SW 1271 (cell line): ENCODE measurements at regions not wholly inside any gene's neighbourhood (a gene's known extent, or its start where the extent isn't known, plus 50 kb on each side); places are given as distances from the start of the nearest gene placed in this dataset.

Source experiments
- DNase-seq, 2 experiments: peaks; one replicate each; lab custom pipeline; 2025; lab: John Stamatoyannopoulos, UW

DNA sequence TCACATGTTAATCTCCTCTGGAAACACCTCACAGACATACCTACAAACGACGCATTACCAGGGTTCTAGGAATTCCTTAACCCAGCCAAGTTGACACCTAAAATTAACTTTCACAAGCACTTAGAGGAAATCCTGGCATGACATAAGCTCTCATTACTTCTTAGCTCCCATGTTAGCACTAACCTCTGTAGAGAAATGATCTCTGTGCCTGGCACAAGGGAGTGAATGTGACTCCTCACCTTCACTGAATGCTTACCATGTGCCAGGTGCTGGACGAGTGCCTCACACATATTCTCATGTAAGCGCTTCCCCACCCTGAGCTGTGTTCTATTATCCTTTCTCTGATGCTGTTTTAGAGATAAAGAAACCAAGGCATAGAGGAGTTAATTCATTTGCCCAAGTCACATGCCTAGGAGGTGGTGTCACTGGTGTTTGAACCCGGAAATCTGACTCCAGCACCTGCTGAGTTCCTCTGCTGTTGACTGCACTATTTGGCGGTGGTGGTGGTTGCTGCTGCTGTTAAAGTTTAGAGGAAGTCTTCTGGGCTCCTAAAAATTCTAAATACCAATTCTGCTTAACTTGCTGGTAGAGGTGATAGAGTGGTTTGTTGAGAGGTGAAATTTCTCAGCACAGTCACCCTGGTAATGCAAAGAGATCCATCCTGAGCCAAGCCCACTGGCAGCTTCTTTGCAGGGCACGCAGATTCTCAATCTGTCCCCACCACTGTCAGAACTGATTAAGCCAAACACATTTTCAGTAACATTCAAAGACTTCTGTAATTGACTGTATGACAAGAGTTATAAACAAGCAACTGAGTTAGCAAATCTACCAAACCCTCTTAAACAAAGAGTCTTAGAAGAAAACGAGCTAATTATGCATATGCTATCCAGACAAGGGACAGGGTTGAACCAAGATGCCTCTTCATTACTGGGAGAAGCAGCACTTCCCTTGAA, 200.3 kb downstream of the CMPK2 start:
- no peak for DNase-seq

DNA sequence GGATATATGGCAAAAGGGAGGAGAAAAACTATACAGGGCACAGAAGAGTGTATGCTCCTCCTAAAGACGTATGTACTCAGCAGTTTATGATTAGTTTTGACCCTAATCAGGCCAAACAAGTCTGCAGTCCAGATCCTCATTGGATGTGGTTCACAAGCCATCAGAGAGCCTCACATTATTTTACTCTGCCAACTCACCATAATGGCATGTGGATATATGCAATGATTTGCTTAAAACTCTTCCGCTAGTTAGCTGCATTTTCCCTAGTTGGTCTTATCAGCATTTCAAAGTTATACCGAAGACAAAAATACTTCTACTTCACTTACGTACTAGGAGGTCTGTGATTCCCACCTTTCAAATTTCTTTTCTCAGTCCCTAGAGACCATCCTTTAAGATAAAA, 198.4 kb downstream of the CMPK2 start:
- DNase-seq: no peak

DNA sequence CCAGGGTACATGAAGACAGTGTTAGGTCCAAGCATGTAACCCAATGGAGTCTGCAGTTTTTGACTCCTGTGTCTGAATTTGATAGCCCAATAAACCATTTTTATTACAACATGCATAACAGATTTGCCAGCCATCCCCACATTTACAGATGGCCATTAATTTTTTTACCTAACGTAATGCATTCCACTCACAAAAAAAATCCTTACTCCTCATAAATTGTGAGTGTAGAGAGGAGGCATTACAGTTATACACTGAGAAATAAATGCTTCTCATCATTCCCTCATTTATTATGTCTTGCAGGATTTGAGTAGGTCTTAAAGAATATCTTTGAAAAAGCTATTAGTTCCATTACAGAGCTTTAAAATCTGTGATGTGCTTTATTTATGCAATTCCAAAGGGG, 193.8 kb downstream of the CMPK2 start:
- no peak for DNase-seq

DNA sequence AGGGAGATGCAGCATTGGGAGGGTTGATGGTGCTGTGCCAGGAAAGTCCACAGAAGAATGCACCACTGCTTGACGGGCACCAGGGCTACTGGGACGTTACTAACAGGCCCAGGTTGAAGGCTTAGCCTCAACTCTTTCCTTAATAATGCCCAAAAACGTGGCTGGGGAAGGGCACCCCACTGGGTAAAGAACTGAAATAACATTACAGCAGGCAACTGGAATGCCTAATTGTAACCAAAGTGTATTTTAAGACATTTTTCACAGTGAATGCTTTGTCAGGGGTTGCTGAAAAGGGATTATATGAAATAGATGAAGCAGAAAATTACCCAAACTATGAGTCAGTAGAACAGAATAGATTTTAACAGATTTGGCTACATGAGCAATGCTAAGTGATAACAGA, 191.3 kb downstream of the CMPK2 start:
- DNase-seq: no peak

DNA sequence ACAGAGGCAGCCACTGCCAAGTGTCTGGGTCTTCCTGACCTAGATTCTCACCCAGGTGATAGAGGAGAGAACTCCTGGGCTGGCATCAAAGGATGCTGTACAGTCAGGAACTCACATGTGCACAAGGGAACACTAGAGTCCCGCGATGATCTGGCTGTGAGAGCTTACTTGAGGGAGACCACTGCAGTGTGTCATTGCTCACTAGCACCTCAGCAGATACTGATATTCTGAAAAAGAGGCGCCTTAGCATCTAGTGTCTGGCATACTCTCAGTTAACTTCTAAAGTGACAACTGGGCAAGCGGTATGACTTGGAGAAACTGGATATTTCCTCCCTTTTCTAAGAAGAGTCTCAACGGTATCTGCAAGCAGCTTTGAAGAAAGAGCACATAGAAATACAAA, 189.9 kb downstream of the CMPK2 start:
- DNase-seq: no peak

DNA sequence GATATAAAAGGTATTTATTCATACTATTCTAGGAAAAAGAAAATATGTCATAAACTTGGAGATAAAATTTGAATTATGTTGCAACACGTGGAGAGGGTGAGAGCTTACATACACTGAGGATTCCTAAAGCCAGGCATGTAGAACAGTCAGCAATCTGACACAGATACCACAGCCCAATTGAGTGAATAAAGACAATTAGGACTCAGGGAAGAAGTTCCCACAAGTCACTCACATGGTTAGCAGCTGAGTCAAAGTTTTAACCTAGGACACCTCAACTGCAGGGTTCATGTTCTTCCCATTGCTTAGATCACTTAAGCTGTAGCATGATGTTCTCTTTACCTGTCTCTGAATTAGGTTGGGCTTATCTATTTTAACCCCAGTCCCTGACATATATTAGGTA, 189.5 kb downstream of the CMPK2 start:
- DNase-seq: no peak

DNA sequence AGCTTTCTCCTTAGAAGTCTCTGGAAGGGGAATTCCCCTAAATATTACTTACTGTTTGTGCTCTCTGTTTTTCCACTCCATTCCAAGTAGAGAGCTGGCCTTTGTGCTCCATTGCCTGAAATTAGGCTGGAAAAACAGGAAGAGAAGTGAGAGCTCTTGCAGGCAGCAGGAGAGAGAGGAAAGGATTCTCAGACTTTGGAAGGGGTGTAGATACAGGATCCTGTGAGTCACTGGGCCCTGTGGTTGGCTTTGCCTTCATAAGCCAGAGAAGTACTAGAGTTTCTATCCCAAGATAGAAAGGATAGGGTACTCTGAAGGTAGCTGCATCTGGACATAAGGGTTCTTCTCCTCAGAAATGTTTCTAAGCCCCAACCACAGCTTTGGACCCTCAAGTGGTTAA, 188.9 kb downstream of the CMPK2 start:
- DNase-seq: no peak

DNA sequence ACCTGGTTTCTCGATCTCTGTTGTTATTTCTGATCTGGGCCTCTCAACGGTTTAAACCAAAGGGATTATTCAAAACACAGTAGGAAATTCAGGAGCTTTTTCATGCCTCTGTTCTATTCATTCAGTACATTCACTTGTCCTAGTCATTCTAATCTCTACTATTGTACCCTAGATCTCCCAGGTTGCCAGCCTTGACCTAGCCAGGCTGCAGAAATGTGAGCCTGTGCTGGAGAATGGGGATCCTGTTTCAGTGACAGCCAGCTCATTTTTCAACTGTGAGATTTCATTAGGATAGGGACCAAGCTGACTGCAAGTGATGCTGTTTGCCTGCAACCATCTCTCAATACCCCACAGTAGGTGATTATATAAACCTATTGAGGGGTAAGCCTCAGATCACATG, 186.2 kb downstream of the CMPK2 start:
- no peak for DNase-seq

DNA sequence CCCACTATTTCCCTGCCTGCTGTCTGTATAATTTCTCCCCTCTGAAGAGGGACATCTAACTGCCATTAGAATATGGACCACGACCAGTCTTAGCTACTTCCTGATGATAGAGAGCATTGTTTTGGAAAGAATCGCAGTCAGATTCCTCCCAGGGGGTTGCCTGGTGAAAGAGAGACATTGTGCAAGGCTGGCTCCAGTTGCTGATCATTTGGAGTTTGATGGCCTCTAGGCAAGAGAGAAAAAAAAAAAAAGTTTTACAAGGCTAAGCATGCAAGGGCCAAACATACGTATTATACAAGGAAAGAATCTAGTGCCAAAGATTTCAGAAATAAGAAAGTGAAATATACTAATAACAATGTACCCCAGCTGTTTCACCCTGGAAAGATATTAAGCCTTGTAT, 182.2 kb downstream of the CMPK2 start:
- no peak for DNase-seq

DNA sequence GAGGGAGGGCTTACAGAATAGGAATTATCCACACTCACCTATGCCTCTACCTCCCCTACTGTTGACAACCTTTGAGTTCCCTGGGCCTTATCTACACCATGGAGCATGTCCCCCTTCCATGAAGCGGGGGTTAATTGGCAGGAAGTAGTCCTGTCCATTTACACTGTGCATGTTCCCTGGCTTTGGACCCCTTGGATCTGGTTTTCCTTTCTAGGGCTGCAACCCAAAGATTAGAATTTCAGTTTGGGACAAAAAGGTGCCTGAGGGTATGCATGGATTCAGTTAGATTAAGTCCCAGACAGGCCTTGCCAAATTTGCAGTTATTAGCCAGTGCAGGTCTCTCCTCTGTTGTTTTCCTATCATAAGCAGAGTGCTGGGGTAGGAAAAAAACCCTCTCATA, 180.3 kb downstream of the CMPK2 start:
- no peak for DNase-seq

DNA sequence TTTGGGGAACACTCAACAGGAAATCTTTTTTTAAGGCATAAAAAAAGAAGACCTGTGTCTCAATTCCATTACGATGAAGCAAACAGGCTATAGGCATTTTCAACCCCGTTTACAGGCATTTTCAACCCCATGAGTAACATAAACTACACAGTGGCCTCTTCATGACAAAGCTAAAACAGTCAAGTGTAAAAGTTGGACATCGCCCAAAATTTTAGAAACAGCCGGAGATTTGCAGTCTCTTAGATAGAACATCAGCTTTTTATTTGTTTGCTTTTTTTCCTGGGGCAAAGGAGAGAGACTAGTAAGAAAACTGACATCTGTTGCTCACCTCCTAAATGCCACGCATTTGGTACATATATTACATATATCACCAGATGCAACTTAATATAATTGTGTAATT, 173.7 kb downstream of the CMPK2 start:
- no peak for DNase-seq

DNA sequence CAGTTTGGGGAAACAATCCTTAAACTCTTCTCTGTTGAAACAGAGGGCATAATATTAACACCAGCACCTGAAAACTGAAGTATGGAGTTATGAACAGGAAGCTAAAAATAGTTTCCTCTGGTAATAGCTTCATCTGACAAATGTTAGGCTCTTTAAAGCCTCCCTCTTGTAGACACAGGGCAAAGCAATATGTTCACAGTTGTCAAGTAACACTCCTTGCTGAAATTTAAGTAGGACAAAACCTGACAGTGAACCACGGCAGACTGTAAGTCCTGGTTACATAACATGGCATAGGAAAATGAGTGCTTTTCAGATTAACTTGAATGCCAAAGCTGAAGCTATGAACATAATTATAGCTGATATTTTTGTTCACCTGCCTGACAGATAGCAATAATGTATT, 172.9 kb downstream of the CMPK2 start:
- DNase-seq: no peak

DNA sequence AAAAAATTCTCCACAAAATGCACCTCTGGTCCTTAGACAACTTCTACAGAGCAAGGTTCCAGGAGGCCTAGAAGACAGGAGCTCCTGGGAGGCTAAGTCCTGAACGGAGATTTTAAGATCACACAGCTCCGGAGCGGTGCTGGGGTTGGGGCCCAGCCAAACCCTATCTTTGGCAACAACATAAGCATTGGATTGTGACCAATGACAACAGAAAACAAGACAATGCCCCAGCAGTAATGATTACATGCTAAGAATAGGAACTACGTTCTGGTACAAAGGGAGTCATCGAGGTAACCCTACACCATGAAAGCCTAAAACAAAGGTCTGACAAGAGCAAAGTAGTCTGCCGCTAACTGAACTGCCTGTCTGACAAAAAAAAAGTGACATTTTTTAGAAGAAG, 171.2 kb downstream of the CMPK2 start:
- no peak for DNase-seq

DNA sequence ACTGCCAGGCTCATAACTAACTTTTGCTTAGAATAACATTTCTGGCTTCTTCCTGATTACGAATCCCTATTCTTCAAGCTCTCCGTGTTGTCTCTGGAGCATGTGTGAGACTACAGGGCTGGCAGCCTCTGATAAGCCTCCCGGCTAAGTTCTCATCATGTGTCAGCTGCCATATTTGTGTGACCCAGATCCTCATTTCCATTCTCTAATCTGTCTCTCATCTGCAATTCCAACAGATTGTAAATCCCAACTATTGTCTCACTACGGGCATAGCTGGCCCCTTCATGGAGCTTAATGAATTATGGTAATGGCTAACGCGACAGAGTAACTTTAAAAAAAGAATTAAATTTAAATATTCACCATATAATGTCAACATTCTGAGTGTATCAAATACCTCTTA, 165.4 kb downstream of the CMPK2 start:
- no peak for DNase-seq

DNA sequence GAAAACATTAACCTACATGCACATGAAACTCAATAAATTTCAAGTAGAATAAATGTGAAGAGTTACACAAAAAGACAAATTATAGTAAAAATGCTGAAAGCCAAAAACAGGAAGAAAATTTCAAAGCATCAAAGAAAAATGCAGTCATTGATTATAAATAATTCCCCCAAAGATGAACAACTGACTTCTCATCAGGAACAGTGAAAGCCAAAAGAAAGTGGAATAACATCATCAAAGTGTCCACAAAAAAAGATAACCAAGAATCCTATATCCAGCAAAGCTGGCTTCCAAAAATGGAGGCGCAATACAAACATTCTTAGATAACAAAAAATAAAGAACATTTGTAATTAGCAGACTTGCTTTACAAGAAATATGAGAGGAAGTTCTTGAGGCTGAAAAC, 161.6 kb downstream of the CMPK2 start:
- DNase-seq: no peak

DNA sequence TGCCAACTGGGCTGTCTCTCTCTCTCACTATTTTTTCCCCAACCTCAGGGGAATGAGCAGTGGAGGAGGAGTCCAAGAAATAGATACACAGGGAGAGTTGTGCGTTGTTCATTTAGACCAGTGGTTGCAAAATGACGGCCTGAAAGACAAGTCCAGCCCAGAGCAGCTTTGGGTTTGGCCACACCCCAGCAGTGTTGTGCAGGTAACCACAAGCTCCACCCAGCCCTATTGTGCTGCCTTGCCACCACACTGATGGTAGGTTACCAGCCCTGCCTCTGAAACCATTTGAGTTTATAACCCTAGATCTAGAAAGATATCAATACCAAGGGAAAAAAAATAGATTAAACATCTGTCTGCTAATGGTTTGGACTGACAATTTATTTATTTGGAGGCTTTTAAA, 144.3 kb downstream of the CMPK2 start:
- DNase-seq: no peak

DNA sequence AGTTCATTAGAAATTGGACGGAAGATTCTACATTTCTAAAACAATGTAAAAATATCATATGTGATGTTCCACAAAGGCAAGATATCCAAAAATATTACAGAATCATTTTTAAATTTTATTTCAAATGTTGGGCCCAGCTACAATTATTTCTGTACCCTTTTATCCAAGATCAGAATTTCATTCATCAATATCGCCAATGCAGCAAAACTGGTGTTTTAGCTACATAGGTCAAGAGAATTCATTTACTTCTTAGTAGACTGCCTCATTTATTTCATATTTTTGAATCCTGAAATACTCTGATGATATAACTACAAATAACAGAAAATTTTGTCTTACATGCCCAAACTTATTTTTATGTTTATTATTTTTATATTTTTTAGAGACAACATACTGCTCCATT, 143.1 kb downstream of the CMPK2 start:
- no peak for DNase-seq

DNA sequence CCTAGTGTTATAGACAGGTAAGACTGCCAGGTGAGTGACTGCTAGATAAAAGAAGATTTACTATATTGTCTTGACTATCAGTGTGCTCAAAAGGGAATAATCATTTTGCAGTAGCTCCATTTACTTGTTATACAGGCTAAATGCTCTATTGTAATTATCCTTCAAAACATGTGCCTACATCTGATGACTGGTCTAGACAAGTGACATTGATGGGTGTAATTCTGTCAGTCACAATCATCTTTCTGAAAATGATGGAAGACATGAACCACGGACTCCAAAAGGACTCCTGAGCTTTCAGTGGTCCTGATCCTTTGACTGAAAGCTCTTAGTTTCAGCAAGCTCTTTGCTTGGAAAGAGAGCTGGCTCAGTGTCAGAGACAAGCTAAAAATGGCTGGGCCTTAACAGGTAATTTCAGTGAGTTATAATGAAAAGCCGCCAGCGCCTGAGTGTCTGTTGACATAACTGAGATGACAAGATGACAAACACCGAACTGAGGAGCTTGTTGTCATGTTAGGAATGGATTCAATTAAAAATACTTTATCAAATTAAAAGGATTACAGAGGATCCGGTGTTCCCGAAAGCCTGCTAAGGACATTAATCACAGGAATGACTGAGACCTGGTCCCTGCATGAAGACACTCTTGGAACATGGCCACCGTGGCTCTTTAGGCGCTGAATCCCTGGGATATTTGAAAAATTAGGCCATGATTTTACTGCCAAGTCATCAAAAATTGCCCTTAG, 141.7 kb downstream of the CMPK2 start:
- DNase-seq: no peak

DNA sequence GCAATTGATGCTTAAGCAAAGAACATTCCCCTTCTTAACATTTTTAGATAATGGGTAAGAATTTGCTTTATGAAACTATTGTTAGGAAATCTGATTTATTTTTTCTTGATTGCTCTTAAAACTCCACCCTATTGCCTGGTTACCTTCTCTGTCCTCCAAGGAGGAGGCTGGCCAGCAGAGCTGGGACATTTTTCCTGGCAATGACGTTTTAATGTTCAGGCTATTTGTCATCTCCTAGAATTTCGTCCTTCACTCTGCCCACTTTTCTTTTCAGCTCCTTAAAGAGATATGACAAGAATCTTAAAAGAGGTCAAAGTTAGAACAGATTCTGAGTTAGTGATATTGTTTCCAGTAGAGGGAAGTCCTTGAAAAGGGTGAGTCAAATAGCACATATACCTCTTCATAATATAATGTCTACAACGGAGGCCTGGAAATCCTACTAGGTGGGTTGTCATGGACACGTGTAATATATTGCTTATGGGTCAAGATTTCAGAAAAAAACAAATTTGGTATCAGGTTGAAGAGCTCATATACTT, 141.0 kb downstream of the CMPK2 start:
- no peak for DNase-seq

DNA sequence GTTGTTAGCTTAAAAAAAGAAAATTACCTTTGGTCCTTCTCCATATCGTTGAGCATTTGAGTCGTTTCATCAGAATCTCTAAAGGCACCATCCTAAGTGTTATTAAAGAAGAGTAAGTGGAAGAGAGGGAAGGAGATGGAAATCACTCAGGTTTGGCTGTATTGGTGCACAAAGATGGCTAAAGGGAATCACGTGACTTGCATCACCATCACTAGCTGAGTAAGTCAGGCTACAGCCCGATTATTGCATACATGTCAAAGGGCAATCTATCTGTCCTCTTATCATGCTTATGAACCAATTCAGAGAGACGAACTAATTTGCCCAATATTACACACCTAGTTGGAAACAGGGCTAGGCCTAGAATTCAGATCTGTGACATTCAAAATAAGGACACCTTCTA, 137.6 kb downstream of the CMPK2 start:
- no peak for DNase-seq

DNA sequence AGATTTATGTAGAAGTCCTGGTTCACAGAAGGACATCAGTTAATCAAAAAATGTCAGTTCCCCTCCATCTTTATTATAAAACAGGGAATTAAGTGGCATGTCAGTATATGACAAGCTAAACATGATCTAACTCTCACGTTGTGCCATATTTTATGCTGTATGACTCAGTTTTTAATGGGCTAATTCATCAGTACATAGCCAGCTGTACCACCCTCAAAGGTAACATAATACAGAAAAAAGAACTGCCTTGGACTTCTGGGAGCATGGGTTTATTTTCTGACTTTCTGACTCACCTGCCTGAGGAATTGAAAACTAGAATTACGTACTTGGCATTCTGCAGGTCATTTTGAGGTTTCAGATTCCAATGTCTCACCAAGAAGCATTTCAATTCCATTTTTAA, 135.7 kb downstream of the CMPK2 start:
- no peak for DNase-seq

DNA sequence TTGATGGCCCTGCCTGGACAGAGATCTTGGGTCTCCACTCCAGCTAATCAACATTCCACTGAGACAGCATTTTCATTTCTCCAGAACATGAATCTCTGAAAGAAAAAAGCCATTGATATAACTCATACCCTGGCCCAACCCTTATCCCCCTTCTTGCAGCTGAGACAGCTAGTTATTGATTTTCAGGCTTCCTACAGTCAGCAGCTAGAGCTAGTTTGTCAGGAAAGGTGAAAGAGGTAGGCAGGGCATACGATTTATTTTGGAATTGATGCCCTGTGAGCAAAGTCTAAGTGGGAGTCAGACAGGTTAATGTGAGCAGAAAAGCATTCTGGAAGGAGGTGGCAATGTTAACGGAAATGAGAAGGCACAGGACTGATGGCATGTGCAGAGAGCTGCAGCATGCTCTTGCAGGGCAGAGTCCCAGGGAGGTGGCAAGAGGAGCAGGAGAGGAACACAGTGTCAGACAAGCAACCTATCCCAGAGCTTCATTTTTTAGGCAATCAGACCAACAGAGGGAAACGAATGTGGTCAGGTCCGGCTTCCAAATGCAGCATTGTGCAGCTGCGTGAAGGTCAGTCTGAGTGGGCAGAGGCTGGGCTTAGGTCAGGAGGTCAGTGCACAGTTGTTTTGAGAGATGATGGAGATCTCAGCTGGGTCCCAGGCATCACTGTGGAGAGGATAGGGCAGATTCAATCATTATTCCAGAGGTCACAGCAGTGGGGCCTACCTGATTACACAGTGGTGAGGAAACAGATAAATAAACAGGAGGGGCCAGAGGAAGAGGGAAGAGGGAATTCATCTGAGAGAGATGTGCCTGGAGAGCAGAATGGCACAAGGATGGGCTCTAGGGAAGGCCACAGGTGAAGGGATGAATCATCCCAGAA, 134.8 kb downstream of the CMPK2 start:
- DNase-seq: no peak
